ENCODE measurements at regions not wholly inside any gene's neighbourhood (a gene's known extent, or its start where the extent isn't known, plus 50 kb on each side); places are given as distances from the start of the nearest gene placed in this dataset.
A peak's percentile ranks its signal among the peaks of the same experiment; 100 is the strongest.

GRCh38 chr5:159765760-159766517, 150.3 kb upstream of the ADRA1B start:
- no peak for DNase-seq

- DNase-seq, result no peak
These were observed 148.0 kb upstream of the ADRA1B start for GRCh38 chr5:159768243-159768642.

DNA sequence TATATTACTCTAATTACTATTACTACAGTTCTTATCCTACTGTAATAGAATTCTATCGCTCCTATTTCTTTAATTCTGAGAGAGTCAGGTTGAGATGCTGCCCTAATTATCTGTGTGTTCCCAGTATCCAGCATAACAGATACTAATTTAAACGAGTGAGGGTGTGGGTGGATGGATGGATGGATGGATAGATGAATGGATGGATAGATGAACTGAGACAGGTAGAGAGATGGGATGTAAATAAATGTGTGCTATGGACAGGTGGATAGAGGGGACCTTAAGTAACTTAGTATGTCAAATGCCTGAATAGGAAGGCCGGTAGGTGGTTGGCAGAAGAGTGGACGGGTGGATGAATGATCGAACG, 143.6 kb upstream of the ADRA1B start:
- DNase-seq, result no peak

GRCh38 chr5:159773062-159773924, 143.0 kb upstream of the ADRA1B start:
- DNase-seq, result peak; percentile 29 to 61

DNA sequence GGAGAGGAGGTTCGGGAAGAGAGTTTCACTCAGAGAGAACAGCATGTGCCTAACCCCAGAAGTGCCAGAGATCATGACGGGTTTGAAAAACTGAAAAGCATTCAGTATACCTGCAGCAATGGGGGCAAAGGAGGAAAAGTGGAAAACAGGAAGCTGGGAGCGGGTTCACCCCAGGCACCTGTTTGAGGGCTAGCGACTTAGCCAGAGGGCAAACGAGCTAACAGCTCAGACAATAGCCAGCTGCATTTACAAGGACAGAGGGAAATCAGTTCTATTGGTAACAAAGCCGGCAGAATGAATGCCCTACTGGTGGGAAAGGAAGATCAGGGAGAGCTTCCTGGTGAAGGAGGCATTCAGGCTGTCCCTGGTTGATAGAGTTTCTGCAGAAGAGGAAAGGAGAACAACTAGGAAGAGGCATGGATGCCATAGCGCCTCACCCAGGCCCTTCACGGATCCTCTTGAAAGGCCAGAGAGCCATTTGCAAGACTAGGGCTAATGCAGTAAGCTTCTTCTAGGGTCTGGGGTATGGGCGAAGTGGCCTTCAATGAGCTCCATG, 141.7 kb upstream of the ADRA1B start:
- no peak for DNase-seq

DNA sequence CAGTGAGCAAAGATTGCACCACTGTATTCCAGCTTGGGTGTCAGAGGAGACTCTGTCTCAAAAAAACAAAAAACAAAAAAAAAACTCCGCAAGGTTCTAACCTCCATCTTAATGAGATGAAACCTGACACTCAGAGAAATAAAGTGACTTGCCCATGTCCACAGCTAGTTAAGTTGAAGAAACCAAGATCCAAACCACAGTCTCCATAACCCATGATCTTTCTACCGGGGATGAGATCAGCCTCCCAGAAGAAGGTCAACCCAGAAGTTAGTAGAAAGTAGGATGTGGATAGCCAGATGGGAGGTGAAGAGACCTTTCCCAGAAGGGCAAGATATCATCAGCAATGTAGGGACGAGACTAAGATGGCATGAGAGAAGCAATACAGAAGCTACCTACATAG, 140.4 kb upstream of the ADRA1B start:
- no peak for DNase-seq

DNA sequence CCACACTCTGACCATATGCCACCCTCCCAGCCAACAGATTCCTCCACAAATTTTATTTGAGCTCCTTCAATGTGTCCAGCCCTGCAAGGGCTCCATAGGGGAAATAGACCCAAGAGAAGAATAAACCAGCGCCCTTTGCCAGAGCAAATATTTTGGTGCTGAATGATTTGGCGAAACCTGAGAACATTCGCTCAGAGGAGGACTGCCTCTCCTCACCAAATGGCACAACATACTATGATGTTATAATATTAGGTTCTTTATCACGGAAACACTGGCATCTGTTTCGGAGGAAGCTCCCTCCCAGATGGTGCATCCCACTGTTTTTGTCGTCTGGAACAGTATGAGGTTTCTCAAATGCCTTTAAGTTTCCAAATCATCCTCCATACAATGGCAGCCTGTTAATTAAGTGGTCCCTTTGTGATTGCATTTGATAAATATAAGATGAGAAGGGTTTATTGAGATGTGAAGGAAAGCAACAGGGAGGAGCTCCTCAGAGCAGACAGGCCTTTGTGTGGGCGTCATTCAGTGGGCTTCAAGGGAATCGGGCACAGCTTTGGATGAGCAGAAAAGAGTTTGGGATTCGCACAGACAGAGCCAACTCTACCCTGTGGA, 139.1 kb upstream of the ADRA1B start:
- DNase-seq, result no peak

GRCh38 chr5:159779481-159779880, 136.8 kb upstream of the ADRA1B start:
- DNase-seq, result no peak

GRCh38 chr5:159780246-159780645, 136.0 kb upstream of the ADRA1B start:
- no peak for DNase-seq

GRCh38 chr5:159781626-159782157, 134.6 kb upstream of the ADRA1B start:
- no peak for DNase-seq

- DNase-seq, result no peak
These were observed 133.9 kb upstream of the ADRA1B start for GRCh38 chr5:159782197-159782994.

DNA sequence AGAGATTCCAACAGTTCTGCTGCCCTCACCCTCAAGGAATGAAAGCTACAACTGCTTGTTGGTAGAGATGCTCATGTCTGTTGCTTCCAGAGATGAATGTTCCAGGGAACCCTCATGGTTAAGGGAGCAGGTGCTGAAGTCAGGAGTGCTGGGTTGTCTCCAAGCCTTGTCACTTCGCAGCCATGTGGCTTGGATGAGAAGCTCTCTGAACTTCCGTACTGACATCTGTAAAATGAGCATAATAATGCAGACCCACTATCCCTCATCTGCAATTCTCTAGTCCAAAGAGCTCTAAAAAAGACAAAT, 133.3 kb upstream of the ADRA1B start:
- DNase-seq, result no peak

GRCh38 chr5:159783726-159784247, 132.5 kb upstream of the ADRA1B start:
- no peak for DNase-seq

DNA sequence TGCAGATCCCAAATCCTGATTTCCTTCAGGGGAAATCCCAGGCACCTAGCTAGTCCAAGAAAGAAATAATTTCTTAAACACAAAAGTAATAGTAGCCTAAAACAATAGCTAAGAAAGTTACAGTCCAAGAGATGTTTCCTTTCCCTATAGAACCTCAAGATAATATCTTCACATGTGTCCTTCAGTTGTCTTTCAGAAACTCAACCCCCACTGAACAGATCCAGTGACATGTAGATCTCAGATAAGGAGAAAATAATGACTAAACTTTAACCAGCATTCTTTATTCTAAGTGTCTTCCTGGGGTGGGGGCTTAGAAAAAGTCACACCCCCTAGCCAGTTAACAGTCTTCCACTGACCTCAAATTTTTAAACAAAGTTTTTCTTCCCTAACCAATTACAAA, 131.3 kb upstream of the ADRA1B start:
- no peak for DNase-seq

- no peak for DNase-seq
These were observed 130.6 kb upstream of the ADRA1B start for GRCh38 chr5:159785656-159786055.

- no peak for DNase-seq
These were observed 130.1 kb upstream of the ADRA1B start for GRCh38 chr5:159786201-159786600.

GRCh38 chr5:159786901-159787691, 129.2 kb upstream of the ADRA1B start:
- DNase-seq, result no peak

GRCh38 chr5:159787837-159788236, 128.4 kb upstream of the ADRA1B start:
- DNase-seq, result no peak

DNA sequence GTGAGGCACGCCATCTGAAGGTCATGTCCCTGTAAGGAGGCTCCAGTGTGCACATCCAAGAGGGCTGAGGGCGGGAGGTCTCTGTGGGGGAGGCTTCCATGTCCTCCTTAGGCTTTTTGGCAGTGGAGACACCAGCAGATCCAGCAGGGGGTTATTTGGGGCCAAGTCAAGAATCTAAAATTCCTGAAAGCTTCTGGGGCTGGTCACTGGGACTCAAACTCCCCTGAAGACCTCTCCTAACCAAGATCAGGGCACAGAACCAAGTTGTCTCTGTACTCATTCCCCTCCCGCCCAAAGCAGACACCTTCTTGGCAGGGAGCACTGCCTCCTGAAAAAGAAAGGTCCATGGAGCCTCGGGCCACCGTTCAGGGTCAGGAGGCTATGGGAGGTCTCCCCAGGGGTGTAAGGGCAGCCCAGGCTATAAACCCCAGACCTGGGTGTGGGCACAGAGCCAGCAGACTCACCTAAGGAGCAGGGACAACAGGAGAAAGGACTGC, 127.4 kb upstream of the ADRA1B start:
- DNase-seq, result no peak

GRCh38 chr5:159792180-159792579, 124.1 kb upstream of the ADRA1B start:
- no peak for DNase-seq

DNA sequence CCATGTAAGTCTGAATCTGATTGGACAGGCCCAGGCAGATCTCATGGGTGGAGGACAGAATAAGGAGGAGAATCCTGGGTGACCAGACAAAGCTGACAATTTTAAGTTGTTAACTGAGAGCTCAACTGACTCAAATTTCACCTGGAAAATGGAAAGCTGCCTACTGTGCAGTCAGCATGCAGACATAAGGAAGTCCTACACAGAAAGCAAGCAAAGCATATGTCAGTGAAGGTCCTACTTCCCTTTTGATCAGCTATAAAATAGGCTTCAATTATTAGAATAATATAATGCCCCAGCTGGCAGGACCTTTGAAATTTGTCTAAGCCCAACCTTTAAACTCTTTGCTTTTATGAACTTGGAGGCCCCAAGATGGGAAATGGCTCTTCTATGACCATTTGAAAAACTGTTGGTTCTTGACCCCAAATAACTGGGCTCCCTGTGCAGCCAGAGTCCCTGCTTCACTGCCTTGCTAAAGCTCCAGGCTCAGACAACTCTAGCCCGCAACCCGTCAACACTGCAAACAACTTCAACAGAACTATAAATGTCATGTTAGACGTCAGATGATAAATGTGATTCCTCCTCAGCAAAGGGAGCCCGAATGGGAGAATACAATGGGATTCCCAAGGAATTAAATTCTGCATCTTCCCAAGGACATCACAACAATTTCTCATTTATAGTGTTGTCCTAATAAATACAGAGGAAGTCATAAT, 118.9 kb upstream of the ADRA1B start:
- DNase-seq, result no peak

All from bone marrow (tissue), 2 donors.